K562 (cell line): ENCODE measurements at regions not wholly inside any gene's neighbourhood (a gene's known extent, or its start where the extent isn't known, plus 50 kb on each side); places are given as distances from the start of the nearest gene placed in this dataset.

ENCODE experiments used
- ATAC-seq: fragments of 200-7000 bp; cut with Tn5 transposase; 3 replicates; pipeline ENCODE4 v1.9.1; 2020; ENCODE audit warnings: moderate library complexity
- BruUV-seq: library from RNA; stranded (reverse); fragments of 400-500 nt; replicated peaks from 2 replicates; lab custom pipeline; 2021; lab: Mats Ljungman, UMichigan
- CTCF ChIA-PET: fragments of 300-600 bp; formaldehyde crosslinking; extraction: SDS; loops from one replicate; lab custom pipeline; 2021; ENCODE audit warnings: low intra/inter-chr PET ratio; lab: Yijun Ruan, JAX
- POLR2A ChIA-PET: fragments of 300-600, 350-650 bp; sonication (Branson Sonifier 250); formaldehyde crosslinking; extraction: SDS; loops from one replicate; lab custom pipeline; 2021; ENCODE audit warnings: antibody characterized with exemption, inconsistent platforms; lab: Yijun Ruan, JAX
- DNase-seq, 4 experiments: peaks; one replicate each; pipeline versions ENCODE4 v3.0.0 to v3.0.0-alpha.2; 2011 to 2018; ENCODE audit warnings: low spot score in 3 of 4, mixed read lengths in 3 of 4; ENCODE audit errors: extremely low read depth in 1 of 4
- FAIRE-seq: peaks from 2 replicates; lab custom pipeline; 2011; peaks lifted over from hg19 to GRCh38; lab: Jason Lieb, UNC
- H2AFZ ChIP-seq: 2 replicates; pipeline ENCODE4 v1.6.0; 2011; ENCODE audit warnings: low read depth, low read length, control low read depth, inconsistent platforms
- H3K27ac ChIP-seq: fragments of 200-600 bp; 3 replicates; pipeline ENCODE4 v1.8.0; 2011; ENCODE audit warnings: low read depth, mild to moderate bottlenecking, control low read depth, inconsistent platforms, low read length, moderate library complexity, mixed read lengths; ENCODE audit errors: extremely low read depth
- H3K27me3 ChIP-seq, 2 experiments: fragments of 300-600 bp in 1 of 2; 2 replicates in 1 of 2; 3 replicates in 1 of 2; pipeline versions ENCODE4 v1.6.0 to v1.8.0; 2011; ENCODE audit warnings: inconsistent platforms in 2 of 2, low read length in 2 of 2, mild to moderate bottlenecking in 1 of 2, mixed read lengths in 1 of 2, moderate library complexity in 1 of 2; ENCODE audit not compliant: control insufficient read depth in 2 of 2, insufficient read depth in 2 of 2
- H3K36me3 ChIP-seq: fragments of 300-600 bp; 3 replicates; pipeline ENCODE4 v1.8.0; 2011; ENCODE audit warnings: mild to moderate bottlenecking, low read length, inconsistent platforms; ENCODE audit not compliant: control insufficient read depth, insufficient read depth
- H3K4me1 ChIP-seq, 2 experiments: fragments of 200-600 bp in 1 of 2; replicated peaks in 1 of 2; 2 replicates in 1 of 2; 3 replicates in 1 of 2; pipeline versions ENCODE4 v1.5.1 to v1.8.0; 2011; ENCODE audit warnings: inconsistent platforms in 2 of 2, low read length in 2 of 2, mild to moderate bottlenecking in 1 of 2, mixed read lengths in 1 of 2, moderate library complexity in 1 of 2; ENCODE audit not compliant: control insufficient read depth in 2 of 2, insufficient read depth in 2 of 2
- H3K4me2 ChIP-seq: 2 replicates; pipeline ENCODE4 v1.6.1; 2011; ENCODE audit warnings: low read length, control low read depth, inconsistent platforms, mixed read lengths; ENCODE audit not compliant: insufficient read depth
- H3K4me3 ChIP-seq: fragments of 200-600 bp; sonication (generic), shearing (Covaris generic); 2 replicates; pipeline ENCODE4 v1.5.1; 2016; ENCODE audit warnings: control low read depth, inconsistent platforms
- H3K79me2 ChIP-seq: fragments of 200-600 bp; 3 replicates; pipeline ENCODE4 v1.8.0; 2011; ENCODE audit warnings: low read length, inconsistent platforms; ENCODE audit not compliant: control insufficient read depth, insufficient read depth
- H3K9ac ChIP-seq, 2 experiments: 2 replicates each; pipeline versions ENCODE4 v1.6.0 to v1.6.1; 2011; ENCODE audit warnings: low read depth in 2 of 2, low read length in 2 of 2, control low read depth in 1 of 2, inconsistent platforms in 1 of 2, mild to moderate bottlenecking in 1 of 2, mixed read lengths in 1 of 2; ENCODE audit not compliant: insufficient read depth in 1 of 2
- H3K9me1 ChIP-seq: one replicate; pipeline ENCODE4 v1.6.0; 2011; ENCODE audit warnings: inconsistent platforms, mild to moderate bottlenecking, low read length, moderate library complexity; ENCODE audit not compliant: control insufficient read depth, insufficient read depth
- H3K9me3 ChIP-seq: replicated peaks from 2 replicates; pipeline ENCODE4 v1.5.1; 2011; ENCODE audit warnings: low read depth, low read length, inconsistent platforms; ENCODE audit not compliant: control insufficient read depth, insufficient read depth
- H4K20me1 ChIP-seq: replicated peaks from 2 replicates; pipeline ENCODE4 v1.6.1; 2011; ENCODE audit warnings: low read length, inconsistent platforms, mixed read lengths; ENCODE audit not compliant: control insufficient read depth, insufficient read depth
- ASH1L ChIP-seq: fragments of 450-650 bp; IDR thresholded peaks from 2 replicates; pipeline ENCODE4 v1.6.1; 2018; ENCODE audit warnings: borderline replicate concordance, mild to moderate bottlenecking, low read depth; ENCODE audit not compliant: partially characterized antibody
- BRCA1 ChIP-seq, 2 experiments: fragments of 450-650 bp in 1 of 2; sonication (generic) in 1 of 2; formaldehyde crosslinking in 1 of 2; IDR thresholded peaks; 2 replicates each; pipeline versions ENCODE4 v1.5.0 to v1.6.1; 2017 to 2020; ENCODE audit warnings: mild to moderate bottlenecking in 1 of 2, missing genetic modification reagents in 1 of 2
- CEBPB ChIP-seq: fragments of 450-650 bp; IDR thresholded peaks from 2 replicates; pipeline ENCODE4 v1.6.1; 2016; ENCODE audit warnings: missing genetic modification characterization, missing compliant biosample characterization
- CTCFL ChIP-seq: IDR thresholded peaks from 2 replicates; pipeline ENCODE4 v1.6.1; 2011; ENCODE audit warnings: borderline replicate concordance, low read depth, mild to moderate bottlenecking, moderate library complexity, low read length; ENCODE audit not compliant: insufficient read depth, poor library complexity, severe bottlenecking
- NFYB ChIP-seq: IDR thresholded peaks from 2 replicates; pipeline ENCODE4 v1.6.1; 2011; ENCODE audit warnings: mild to moderate bottlenecking, moderate library complexity; ENCODE audit not compliant: insufficient read length; ENCODE audit errors: extremely low read depth
- RBFOX2 ChIP-seq: fragments of 200-400 bp; formaldehyde crosslinking; IDR thresholded peaks from 2 replicates; pipeline ENCODE4 v1.6.1; 2017; ENCODE audit warnings: low read depth, mild to moderate bottlenecking, low read length, moderate library complexity
- RHOXF2B ChIP-seq: fragments of 250-450 bp; sonication (Bioruptor Pico); conservative IDR thresholded peaks from 2 replicates; pipeline ENCODE4 v1.5.1; 2021
- ZNF79 ChIP-seq: fragments of 250-450 bp; sonication (Bioruptor Pico); IDR thresholded peaks from 2 replicates; pipeline ENCODE4 v1.4.0; 2020; ENCODE audit warnings: low read depth, mild to moderate bottlenecking, moderate library complexity
- WGBS: fragments of 100-300 bp; shearing (Covaris generic); methylation state at CpG from one replicate; pipeline ENCODE4 v1.1.6; 2016; ENCODE audit warnings: low coverage, mixed read lengths; ENCODE audit not compliant: insufficient coverage; ENCODE audit errors: missing lambda C conversion rate; 5-methylcytosine and 5-hydroxymethylcytosine counted together
- in situ Hi-C: fragments of 300-500 bp; cut with MboI; formaldehyde crosslinking; loops from 4 replicates; pipeline ENCODE4 v1.15.0; 2018; ENCODE audit warnings: inconsistent platforms, mixed read lengths
- intact Hi-C: fragments of 100-400 bp; cut with micrococcal nuclease; formaldehyde crosslinking; loops from 2 replicates; pipeline ENCODE4 v1.14.2; 2022

GRCh38 chrY:12526362-12527063 lies 174.5 kb upstream of the USP9Y start:
- Histone ChIP-seq H3K9ac (no peak overlapping the region), H3K4me2 (no peak overlapping the region), H3K27ac (no peak overlapping the region), H3K9me1 (no peaks in the 10 kb centered on the region), H3K4me1 (no peaks in the 10 kb centered on the region), H3K27me3 (no peaks in the 10 kb centered on the region), H3K4me3 (no peak overlapping the region), H2AFZ (no peak overlapping the region), H3K9me3 (no peaks in the 10 kb centered on the region), H3K36me3 (no peaks in the 10 kb centered on the region), H3K79me2 (no peaks in the 10 kb centered on the region), H4K20me1 (no peaks in the 10 kb centered on the region)
- DNase-seq (no peak), ATAC-seq (no peak), FAIRE-seq (no peak)
- TF ChIP-seq ASH1L (no peak), RBFOX2 (no peak), ZNF79 (CRISPR knock-in tag) (no peak)
- WGBS, result no CpG with 5 or more reads among the region's 4 CpGs
- intact Hi-C loops, result no loop called here
- in situ Hi-C loops, result no loop called here
- CTCF ChIA-PET, result no interaction called here
- POLR2A ChIA-PET, result no interaction called here
- no TSS peak for BruUV-seq

GRCh38 chrY:12537226-12537854 lies 163.7 kb upstream of the USP9Y start:
- no TSS peak for BruUV-seq
- TF ChIP-seq BRCA1 (IDR thresholded peaks at IDR 0.05) (no peak), BRCA1 (CRISPR knock-in tag; IDR thresholded peaks at IDR 0.05) (no peak), CEBPB (tag) (no peak), RHOXF2B (CRISPR knock-in tag) (no peak), CTCFL (no peak), NFYB (no peak)

More at GRCh38 chrY:12537226-12537854, 163.7 kb upstream of the USP9Y start:
- Histone ChIP-seq H3K4me1 (no peaks in the 10 kb centered on the region), H3K9me1 (no peaks in the 10 kb centered on the region), H3K27me3 (no peaks in the 10 kb centered on the region), H3K9me3 (no peaks in the 10 kb centered on the region), H3K9ac (no peak overlapping the region), H4K20me1 (no peaks in the 10 kb centered on the region), H3K27ac (no peak overlapping the region), H3K79me2 (no peaks in the 10 kb centered on the region), H3K36me3 (no peaks in the 10 kb centered on the region), H3K4me3 (no peak overlapping the region), H2AFZ (no peak overlapping the region), H3K4me2 (no peak overlapping the region)
- CTCF ChIA-PET, result no interaction called here
- ATAC-seq (no peak), DNase-seq (no peak), FAIRE-seq (no peak)
- in situ Hi-C loops, result no loop called here
- POLR2A ChIA-PET, result no interaction called here
- intact Hi-C loops, result no loop called here
- no CpG with 5 or more reads among the region's 46 CpGs for WGBS
